Heart right ventricle (tissue), 16 donors: ENCODE measurements at regions not wholly inside any gene's neighbourhood (a gene's known extent, or its start where the extent isn't known, plus 50 kb on each side); places are given as distances from the start of the nearest gene placed in this dataset.
A peak's percentile ranks its signal among the peaks of the same experiment; 100 is the strongest.

Source experiments
- ATAC-seq, 8 donors: fragments of 200-7000 bp; cut with Tn5 transposase; one replicate each; pipeline ENCODE4 v1.9.1; 2020; ENCODE audit warnings: mild to moderate bottlenecking in 8 of 8, moderate library complexity in 8 of 8, moderate number of reproducible peaks in 1 of 8
- DNase-seq, 2 donors: peaks; one replicate each; pipeline ENCODE4 v3.0.0-alpha.2; 2020
- H3K27ac ChIP-seq, 10 donors: fragments of 200-600 bp; sonication (generic) in 2 of 10; one replicate each; pipeline versions ENCODE4 v1.5.0 to v1.8.0; 2020 to 2022; ENCODE audit warnings: mild to moderate bottlenecking in 3 of 10
- H3K27me3 ChIP-seq, 7 donors: fragments of 200-600 bp; one replicate each; pipeline ENCODE4 v1.8.0; 2021 to 2022; ENCODE audit warnings: mild to moderate bottlenecking in 2 of 7
- H3K36me3 ChIP-seq, 9 donors: fragments of 200-600 bp; sonication (generic) in 1 of 9; one replicate each; pipeline versions ENCODE4 v1.5.0 to v1.8.0; 2020 to 2022; ENCODE audit warnings: mild to moderate bottlenecking in 2 of 9
- H3K4me1 ChIP-seq, 9 donors: fragments of 200-600 bp; sonication (generic) in 1 of 9; one replicate each; pipeline versions ENCODE4 v1.5.0 to v1.8.0; 2020 to 2022; ENCODE audit warnings: mild to moderate bottlenecking in 4 of 9
- H3K4me3 ChIP-seq, 10 donors: fragments of 200-600 bp; sonication (generic) in 2 of 10; one replicate each; pipeline versions ENCODE4 v1.5.0 to v1.8.0; 2020 to 2022; ENCODE audit warnings: mild to moderate bottlenecking in 7 of 10, moderate library complexity in 2 of 10
- H3K9me3 ChIP-seq, 11 donors: fragments of 200-600 bp in 10 of 11; sonication (generic) in 2 of 11; one replicate each; pipeline versions ENCODE4 v1.5.0 to v1.8.0; 2013 to 2022; ENCODE audit warnings: mild to moderate bottlenecking in 2 of 11, control low read depth in 1 of 11, moderate library complexity in 1 of 11
- WGBS, 2 donors: extraction: QIAGEN DNeasy Blood & Tissue Kit; methylation state at CpG; one replicate each; pipeline ENCODE4 v1.1.7; 2013; ENCODE audit warnings: inconsistent platforms in 1 of 2; 5-methylcytosine and 5-hydroxymethylcytosine counted together
- intact Hi-C, 10 donors: fragments of 100-400 bp; cut with DNase I; formaldehyde crosslinking; loops; one replicate each; pipeline versions ENCODE4 v1.11.1 to v1.14.2; 2022
- TF ChIP-seq, protein P1 (sequence below), 9 donors: fragments of 200-600 bp; sonication (generic) in 2 of 9; IDR thresholded peaks; one replicate each; pipeline versions ENCODE4 v1.5.0 to v1.8.0; 2021 to 2022; ENCODE audit warnings: antibody characterized with exemption in 9 of 9, mild to moderate bottlenecking in 5 of 9, moderate library complexity in 1 of 9
- donor health status: Arrhythmogenic right ventricular cardiomyopathy.
- donor health status: ischemic (EF 13 %, LVEDD 7.1; RV severe dilation, severe dysfunction).
- donor health status: healthy with polysubstance abuse.
- donor health status: DM: no; HTN: yes; CAD: no.
- donor health status: DM: no; HTN: no; CAD: no.
- donor health status: ischemic (EF 25% LVEDD 6.9; RV normal size, moderate dysfunction).
- donor health status: ischemic (EF 25% LVEDD 5.7; RV mildly dilated, moderate dysfunction).
- donor health status: healthy.
- donor health status: DM: yes; HTN: yes; CAD: no.
- donor health status: Ischemic cardiomyopathy.
- donor health status: ischemic (EF 35%, LVEDD 5.7; RV mildly dilated, moderate dysfunction).
- donor health status: nonischemic (EF 11% LVEDD 7.7; RV severe dilation, severe dysfunction).
- donor health status: DM: yes; HTN: yes; CAD: no.
- donor health status: PGD.
- donor health status: ischemic (EF 29% LVEDD 5.4; RV normal size, mild dysfunction).
- donor health status: nonischemic (EF 23%, LVEDD 6.1; RV moderate dilation, normal function).

DNA sequence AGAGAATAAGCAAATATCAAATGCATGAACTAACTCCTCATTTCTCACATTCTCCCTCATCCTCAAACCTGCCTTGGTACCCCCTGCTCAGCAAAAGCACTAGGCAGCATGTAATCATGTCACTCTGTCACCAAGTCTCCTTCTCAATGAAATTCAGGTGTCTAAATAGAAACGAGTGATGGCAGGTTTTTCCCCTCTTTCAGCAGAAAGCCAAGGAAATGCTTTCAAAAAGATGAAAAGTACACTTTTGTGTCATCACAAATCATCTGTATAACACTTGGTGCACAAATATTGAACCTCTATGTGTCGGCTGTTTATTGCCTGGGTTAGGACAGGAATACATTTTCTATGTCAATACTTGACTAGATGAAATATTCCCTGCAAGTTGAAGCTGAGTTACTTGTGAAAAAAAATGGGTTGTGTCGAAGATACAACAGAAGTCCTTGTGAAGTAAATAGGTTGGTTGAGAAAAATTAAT, 285.1 kb upstream of the MAGEB18 start:
- Histone ChIP-seq H3K4me1 (peaks cover 0 to 9% (median 0%) of the 10 kb centered on the region in 9 donors), H3K9me3 (no peaks in the 10 kb centered on the region), H3K4me3 (no peak overlapping the region), H3K36me3 (no peaks in the 10 kb centered on the region), H3K27me3 (peaks cover 0 to 6% (median 0%) of the 10 kb centered on the region in 7 donors), H3K27ac (no peak overlapping the region)
- ATAC-seq (no peak), DNase-seq (no peak)
- WGBS, 2 donors = 43 to 74% methylated on average over 3 of the region's 3 CpGs
- intact Hi-C loops = loop anchor here in 1 of 10 donors (5.0 kb wide), 1 partner anchor 1599 kb away; no protein-coding TSS in a partner anchor
- TF ChIP-seq, protein P1, sequence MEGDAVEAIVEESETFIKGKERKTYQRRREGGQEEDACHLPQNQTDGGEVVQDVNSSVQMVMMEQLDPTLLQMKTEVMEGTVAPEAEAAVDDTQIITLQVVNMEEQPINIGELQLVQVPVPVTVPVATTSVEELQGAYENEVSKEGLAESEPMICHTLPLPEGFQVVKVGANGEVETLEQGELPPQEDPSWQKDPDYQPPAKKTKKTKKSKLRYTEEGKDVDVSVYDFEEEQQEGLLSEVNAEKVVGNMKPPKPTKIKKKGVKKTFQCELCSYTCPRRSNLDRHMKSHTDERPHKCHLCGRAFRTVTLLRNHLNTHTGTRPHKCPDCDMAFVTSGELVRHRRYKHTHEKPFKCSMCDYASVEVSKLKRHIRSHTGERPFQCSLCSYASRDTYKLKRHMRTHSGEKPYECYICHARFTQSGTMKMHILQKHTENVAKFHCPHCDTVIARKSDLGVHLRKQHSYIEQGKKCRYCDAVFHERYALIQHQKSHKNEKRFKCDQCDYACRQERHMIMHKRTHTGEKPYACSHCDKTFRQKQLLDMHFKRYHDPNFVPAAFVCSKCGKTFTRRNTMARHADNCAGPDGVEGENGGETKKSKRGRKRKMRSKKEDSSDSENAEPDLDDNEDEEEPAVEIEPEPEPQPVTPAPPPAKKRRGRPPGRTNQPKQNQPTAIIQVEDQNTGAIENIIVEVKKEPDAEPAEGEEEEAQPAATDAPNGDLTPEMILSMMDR (IDR thresholded peaks at IDR 0.05) = no peak

DNA sequence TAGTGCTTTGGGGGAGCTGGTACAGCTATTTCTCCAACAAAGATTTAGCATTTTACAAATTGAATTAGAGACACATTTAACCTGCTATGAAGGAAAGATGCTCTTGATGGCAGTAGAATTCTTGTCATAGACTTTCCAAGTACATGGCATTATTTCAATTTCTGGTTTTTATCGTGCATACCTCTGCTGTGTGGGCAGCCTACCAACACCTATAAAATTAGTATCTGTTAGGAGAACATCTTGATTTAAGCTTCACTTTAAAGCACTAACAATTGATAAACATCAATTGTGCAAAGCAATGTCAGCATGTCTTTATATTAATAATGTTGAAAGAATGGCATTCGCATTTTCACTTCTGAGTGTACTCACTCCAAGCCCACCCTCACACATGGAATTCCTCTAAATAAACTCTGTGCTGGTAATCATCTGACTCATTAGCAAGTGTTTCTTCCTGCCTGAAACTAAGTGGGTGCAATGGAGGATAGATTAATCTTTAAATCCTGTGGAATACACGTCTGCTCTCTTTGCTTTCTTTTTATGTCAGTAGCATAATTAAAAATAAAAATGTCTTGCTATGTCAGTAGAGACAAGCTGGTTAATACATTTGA, 279.8 kb upstream of the MAGEB18 start:
- Histone ChIP-seq H3K27me3 (no peaks in the 10 kb centered on the region), H3K27ac (no peak overlapping the region), H3K4me3 (no peak overlapping the region), H3K36me3 (no peaks in the 10 kb centered on the region), H3K9me3 (peaks cover 0 to 3% (median 0%) of the 10 kb centered on the region in 11 donors), H3K4me1 (peaks cover 0 to 6% (median 0%) of the 10 kb centered on the region in 9 donors)
- TF ChIP-seq, protein P1 (IDR thresholded peaks at IDR 0.05) = peak in 3 of 9 donors; percentile 9 to 27 (median 19)
- intact Hi-C loops = no loop called here
- ATAC-seq = no peak
- no peak for DNase-seq
- WGBS, 2 donors = 18 to 26% methylated on average over 3 of the region's 3 CpGs

DNA sequence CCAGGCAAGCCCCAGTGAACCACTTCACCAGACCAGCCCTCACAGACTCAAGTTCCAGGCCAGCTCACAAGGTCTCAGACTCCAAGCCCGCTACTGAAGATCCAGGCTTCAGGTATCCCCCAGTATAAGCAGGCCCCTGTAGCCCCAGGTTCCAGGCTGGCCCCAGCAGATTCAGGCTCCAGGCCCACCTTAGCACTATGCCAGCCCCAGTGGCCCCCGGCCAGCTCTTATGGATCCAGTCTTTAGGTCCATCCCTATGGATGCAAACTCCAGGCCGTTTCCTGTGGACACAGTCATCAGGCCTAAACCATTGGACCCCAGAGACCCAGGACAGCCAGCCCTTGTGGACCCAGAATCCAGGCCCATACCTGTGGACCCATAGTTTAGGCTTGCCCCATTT, 277.8 kb upstream of the MAGEB18 start:
- H3K4me3 ChIP-seq = no peak overlapping the region
- intact Hi-C loops = no loop called here
- TF ChIP-seq, protein P1 (IDR thresholded peaks at IDR 0.05) = no peak
- no peak for DNase-seq
- 63 to 95% methylated on average over 3 of the region's 3 CpGs for WGBS, 2 donors
- ATAC-seq = no peak
- no peaks in the 10 kb centered on the region for H3K27me3 ChIP-seq
- peaks cover 0 to 3% (median 0%) of the 10 kb centered on the region in 11 donors for H3K9me3 ChIP-seq
- no peaks in the 10 kb centered on the region for H3K36me3 ChIP-seq
- H3K27ac ChIP-seq = no peak overlapping the region
- H3K4me1 ChIP-seq = peaks cover 0 to 6% (median 0%) of the 10 kb centered on the region in 9 donors

DNA sequence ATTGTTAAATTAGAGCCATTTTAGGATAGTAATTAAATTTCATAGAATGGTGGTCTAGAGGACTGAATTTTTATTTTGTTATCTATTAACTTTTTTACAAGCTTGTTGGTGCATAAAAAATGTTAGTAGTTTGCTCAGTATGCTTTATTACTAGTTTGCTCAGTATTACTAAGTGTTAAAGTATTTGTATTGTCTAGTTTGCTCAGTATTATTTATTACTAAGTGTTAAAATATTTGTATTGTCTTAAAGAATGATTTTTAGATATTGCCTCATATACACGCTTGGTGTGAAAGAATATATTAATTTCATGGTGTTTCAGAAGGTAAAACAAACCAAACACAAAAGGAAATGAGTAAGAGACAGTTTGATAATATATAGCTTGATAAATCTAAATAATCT, 268.4 kb upstream of the MAGEB18 start:
- Histone ChIP-seq H3K9me3 (no peaks in the 10 kb centered on the region), H3K27me3 (no peaks in the 10 kb centered on the region), H3K4me3 (no peak overlapping the region), H3K27ac (no peak overlapping the region), H3K36me3 (no peaks in the 10 kb centered on the region), H3K4me1 (no peaks in the 10 kb centered on the region)
- no peak for ATAC-seq
- intact Hi-C loops = no loop called here
- 88 to 100% methylated on average over 1 of the region's 1 CpG for WGBS, 2 donors
- no peak for DNase-seq
- TF ChIP-seq, protein P1 (IDR thresholded peaks at IDR 0.05) = no peak
